ENCODE measurements at regions not wholly inside any gene's neighbourhood (a gene's known extent, or its start where the extent isn't known, plus 50 kb on each side); places are given as distances from the start of the nearest gene placed in this dataset.

DNA sequence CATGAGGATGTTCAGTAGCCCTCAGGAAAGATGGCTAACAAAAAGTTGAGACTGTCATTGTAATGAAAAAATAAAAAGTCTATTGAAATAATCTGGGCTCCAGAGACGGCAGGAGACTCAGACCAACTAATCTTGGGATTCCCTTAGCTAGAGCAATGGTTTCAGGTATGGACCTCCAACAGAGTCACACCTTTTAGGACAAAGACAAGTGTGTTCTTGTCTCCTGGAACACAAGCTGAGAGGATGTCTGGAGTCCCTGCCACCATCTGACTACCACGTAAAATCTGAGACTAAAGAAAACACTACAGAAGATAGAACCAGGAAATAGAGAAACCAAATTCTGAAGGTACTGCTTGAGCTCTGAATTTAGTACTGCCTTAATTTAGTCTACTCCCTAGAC lies 103.3 kb upstream of the RBBP8 start:
- Histone ChIP-seq H3K27ac (no peak overlapping the region), H3K4me3 (no peak overlapping the region), H3K27me3 (no peaks in the 10 kb centered on the region), H3K9me3 (no peaks in the 10 kb centered on the region), H3K36me3 (no peaks in the 10 kb centered on the region), H3K4me1 (no peaks in the 10 kb centered on the region)
- DNase-seq, result no peak
- TF ChIP-seq POLR2A (IDR thresholded peaks at IDR 0.05), result no peak
- TF ChIP-seq, protein P1, sequence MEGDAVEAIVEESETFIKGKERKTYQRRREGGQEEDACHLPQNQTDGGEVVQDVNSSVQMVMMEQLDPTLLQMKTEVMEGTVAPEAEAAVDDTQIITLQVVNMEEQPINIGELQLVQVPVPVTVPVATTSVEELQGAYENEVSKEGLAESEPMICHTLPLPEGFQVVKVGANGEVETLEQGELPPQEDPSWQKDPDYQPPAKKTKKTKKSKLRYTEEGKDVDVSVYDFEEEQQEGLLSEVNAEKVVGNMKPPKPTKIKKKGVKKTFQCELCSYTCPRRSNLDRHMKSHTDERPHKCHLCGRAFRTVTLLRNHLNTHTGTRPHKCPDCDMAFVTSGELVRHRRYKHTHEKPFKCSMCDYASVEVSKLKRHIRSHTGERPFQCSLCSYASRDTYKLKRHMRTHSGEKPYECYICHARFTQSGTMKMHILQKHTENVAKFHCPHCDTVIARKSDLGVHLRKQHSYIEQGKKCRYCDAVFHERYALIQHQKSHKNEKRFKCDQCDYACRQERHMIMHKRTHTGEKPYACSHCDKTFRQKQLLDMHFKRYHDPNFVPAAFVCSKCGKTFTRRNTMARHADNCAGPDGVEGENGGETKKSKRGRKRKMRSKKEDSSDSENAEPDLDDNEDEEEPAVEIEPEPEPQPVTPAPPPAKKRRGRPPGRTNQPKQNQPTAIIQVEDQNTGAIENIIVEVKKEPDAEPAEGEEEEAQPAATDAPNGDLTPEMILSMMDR (IDR thresholded peaks at IDR 0.05), result no peak

DNA sequence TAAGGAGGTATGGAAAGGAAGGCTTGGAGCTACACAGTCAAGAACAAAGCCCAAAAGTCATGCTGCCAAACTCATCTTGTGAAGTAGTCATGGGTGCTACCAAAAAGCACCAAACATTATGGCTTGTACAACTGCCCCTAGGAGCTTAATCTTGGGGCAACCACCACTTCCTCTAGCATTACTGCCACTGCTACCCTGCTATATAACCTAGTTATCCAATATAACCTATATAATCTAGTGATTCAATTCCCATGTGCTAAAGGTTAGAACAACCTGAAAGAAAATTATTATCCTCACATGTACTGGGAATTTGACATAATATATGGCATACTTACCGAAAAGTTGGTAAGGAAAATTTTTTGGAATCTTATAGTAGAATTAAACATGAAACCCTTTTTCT lies 102.6 kb upstream of the RBBP8 start:
- no peaks in the 10 kb centered on the region for H3K36me3 ChIP-seq
- H3K4me1 ChIP-seq, result no peaks in the 10 kb centered on the region
- H3K27me3 ChIP-seq, result no peaks in the 10 kb centered on the region
- TF ChIP-seq, protein P1 (IDR thresholded peaks at IDR 0.05), result no peak
- TF ChIP-seq POLR2A (IDR thresholded peaks at IDR 0.05), result no peak
- H3K27ac ChIP-seq, result no peak overlapping the region
- no peaks in the 10 kb centered on the region for H3K9me3 ChIP-seq
- no peak overlapping the region for H3K4me3 ChIP-seq
- no peak for DNase-seq

DNA sequence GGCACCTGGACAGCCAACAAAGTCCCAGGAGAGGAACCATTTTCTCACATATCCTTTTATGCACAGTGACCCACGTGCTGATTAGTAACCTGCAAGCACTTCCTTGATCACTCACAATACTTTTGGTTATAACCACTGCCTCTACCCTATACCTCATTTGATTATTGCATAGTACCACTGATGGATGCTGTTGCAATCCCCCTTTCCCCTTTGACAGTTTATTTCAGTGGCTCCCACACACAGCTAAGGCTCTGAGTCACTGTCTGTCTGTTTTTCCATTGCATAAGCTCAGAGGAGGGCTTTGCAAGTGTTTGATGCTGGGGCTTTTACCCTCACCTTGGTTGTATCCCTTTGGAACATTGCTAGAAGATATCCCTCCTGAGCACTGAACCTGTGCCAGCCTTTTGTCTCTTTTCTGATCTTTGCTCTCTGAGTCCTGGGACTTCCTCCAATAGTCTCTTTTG lies 101.7 kb upstream of the RBBP8 start:
- H3K9me3 ChIP-seq, result no peaks in the 10 kb centered on the region
- H3K4me3 ChIP-seq, result no peak overlapping the region
- no peak for TF ChIP-seq POLR2A (IDR thresholded peaks at IDR 0.05)
- TF ChIP-seq, protein P1 (IDR thresholded peaks at IDR 0.05), result no peak
- DNase-seq, result no peak
- H3K36me3 ChIP-seq, result no peaks in the 10 kb centered on the region
- H3K27ac ChIP-seq, result no peak overlapping the region
- no peaks in the 10 kb centered on the region for H3K4me1 ChIP-seq
- H3K27me3 ChIP-seq, result no peaks in the 10 kb centered on the region

DNA sequence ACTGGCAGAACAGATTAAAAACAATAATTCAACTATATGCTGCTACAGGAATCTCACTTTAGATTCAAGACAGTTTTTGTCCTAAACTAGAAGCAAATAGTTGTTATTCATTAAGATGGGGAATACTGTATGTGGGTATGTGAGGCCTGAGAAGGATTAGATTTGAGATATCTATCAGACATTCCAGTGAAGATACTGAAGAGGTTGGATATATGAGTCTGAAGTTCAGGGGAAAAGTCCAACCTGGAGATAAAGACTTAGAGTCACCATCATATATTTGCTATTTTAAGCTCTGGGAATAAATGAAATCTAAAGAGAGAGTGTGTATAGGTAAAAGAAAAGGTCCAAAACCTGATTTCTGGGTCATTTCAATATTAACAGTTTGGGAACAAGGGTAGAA lies 96.2 kb upstream of the RBBP8 start:
- Histone ChIP-seq H3K4me1 (peaks cover 0 to 13% (median 0%) of the 10 kb centered on the region in 4 donors), H3K36me3 (no peaks in the 10 kb centered on the region), H3K9me3 (no peaks in the 10 kb centered on the region), H3K27ac (peak overlapping the region in 2 of 4 donors; percentile 30 to 75), H3K27me3 (no peaks in the 10 kb centered on the region), H3K4me3 (no peak overlapping the region)
- TF ChIP-seq, protein P1 (IDR thresholded peaks at IDR 0.05), result no peak
- TF ChIP-seq POLR2A (IDR thresholded peaks at IDR 0.05), result no peak
- DNase-seq, result no peak

DNA sequence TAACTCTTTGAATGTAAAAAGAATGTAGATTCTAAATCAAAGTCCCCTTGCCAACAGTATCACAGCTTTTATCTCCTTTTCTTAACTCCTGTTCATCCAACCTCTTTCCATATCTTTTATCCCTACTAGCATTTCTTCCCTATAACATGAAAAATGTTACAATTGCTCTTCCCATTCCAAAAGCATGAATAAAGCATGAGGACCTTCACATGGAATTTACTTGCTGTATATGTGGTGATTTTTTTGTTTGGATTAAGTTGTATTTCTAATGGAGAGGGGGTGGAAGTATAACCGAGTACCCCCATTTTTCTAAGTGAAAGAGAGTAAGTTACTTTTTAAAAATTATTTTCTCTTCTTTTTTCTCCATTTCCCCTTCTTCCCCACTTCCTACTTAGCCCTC lies 94.9 kb upstream of the RBBP8 start:
- H3K27me3 ChIP-seq, result no peaks in the 10 kb centered on the region
- no peaks in the 10 kb centered on the region for H3K9me3 ChIP-seq
- peaks cover 0 to 13% (median 0%) of the 10 kb centered on the region in 4 donors for H3K4me1 ChIP-seq
- DNase-seq, result no peak
- H3K27ac ChIP-seq, result peak overlapping the region in 1 of 4 donors; percentile 81
- TF ChIP-seq, protein P1 (IDR thresholded peaks at IDR 0.05), result no peak
- TF ChIP-seq POLR2A (IDR thresholded peaks at IDR 0.05), result no peak
- peak overlapping the region in 1 of 4 donors; percentile 32 for H3K4me3 ChIP-seq
- H3K36me3 ChIP-seq, result no peaks in the 10 kb centered on the region

All from Peyer's patch (tissue), 4 donors.